ENCODE measurements at regions not wholly inside any gene's neighbourhood (a gene's known extent, or its start where the extent isn't known, plus 50 kb on each side); places are given as distances from the start of the nearest gene placed in this dataset.

- no peaks in the 10 kb centered on the region for H3K79me2 ChIP-seq (ENCODE audit: control insufficient read depth, low read length)
- H3K9me2 ChIP-seq (replicated peaks; ENCODE audit: control insufficient read depth, low read length) = no peaks in the 10 kb centered on the region
- H3K4me3 ChIP-seq (ENCODE audit: low read length) = no peak overlapping the region
- H3F3A ChIP-seq (ENCODE audit: control insufficient read depth, insufficient read depth) = no peaks in the 10 kb centered on the region
- H3K27me3 ChIP-seq (ENCODE audit: control insufficient read depth, low read length) = no peaks in the 10 kb centered on the region
- H3K4me1 ChIP-seq (ENCODE audit: control insufficient read depth, low read length) = no peaks in the 10 kb centered on the region
- no peak for TF ChIP-seq CTCF (IDR thresholded peaks at IDR 0.05; ENCODE audit: low read depth, low read length, poor library complexity, severe bottlenecking)
- TF ChIP-seq EZH2phosphoT487 (IDR thresholded peaks at IDR 0.05; ENCODE audit: borderline replicate concordance, low read length) = no peak
- no peaks in the 10 kb centered on the region for H3K9me3 ChIP-seq (ENCODE audit: control insufficient read depth, insufficient read depth, low read length)
- H3K4me2 ChIP-seq (ENCODE audit: low read length) = no peak overlapping the region
- no peak overlapping the region for H3K27ac ChIP-seq (ENCODE audit: low read depth, low read length)
- H4K20me1 ChIP-seq (ENCODE audit: control insufficient read depth, insufficient read depth, low read depth, low read length) = no peaks in the 10 kb centered on the region
- no peaks in the 10 kb centered on the region for H3K36me3 ChIP-seq (ENCODE audit: control insufficient read depth, low read length)
These were observed 361.4 kb downstream of the EFNB2 start for GRCh38 chr13:106173891-106174610.

DNA sequence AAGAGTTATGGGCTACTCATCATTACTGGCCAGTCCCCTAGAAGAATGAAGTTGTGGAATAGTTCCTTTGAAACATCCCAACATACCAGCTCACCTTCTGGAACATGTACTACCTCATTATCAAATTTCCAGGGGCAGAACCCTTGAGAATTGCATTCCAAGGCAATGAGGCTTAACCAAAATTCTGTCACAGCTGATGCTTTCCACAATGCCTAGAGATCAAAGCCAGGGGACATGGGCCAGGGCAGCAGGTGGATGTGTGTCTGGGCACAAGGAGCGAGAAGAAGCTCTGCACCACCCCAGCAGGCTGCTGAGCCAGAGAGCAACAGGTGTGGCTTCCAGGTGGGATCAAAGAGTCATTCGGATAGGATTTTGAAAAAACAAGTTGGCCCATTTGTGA lies 362.1 kb downstream of the EFNB2 start:
- H3K27me3 ChIP-seq (ENCODE audit: control insufficient read depth, low read length) = no peaks in the 10 kb centered on the region
- no peak for TF ChIP-seq CTCF (IDR thresholded peaks at IDR 0.05; ENCODE audit: low read depth, low read length, poor library complexity, severe bottlenecking)
- TF ChIP-seq EZH2phosphoT487 (IDR thresholded peaks at IDR 0.05; ENCODE audit: borderline replicate concordance, low read length) = no peak
- H3K4me2 ChIP-seq (ENCODE audit: low read length) = no peak overlapping the region
- no peaks in the 10 kb centered on the region for H3K36me3 ChIP-seq (ENCODE audit: control insufficient read depth, low read length)
- H3K9me2 ChIP-seq (replicated peaks; ENCODE audit: control insufficient read depth, low read length) = no peaks in the 10 kb centered on the region
- H3K27ac ChIP-seq (ENCODE audit: low read depth, low read length) = no peak overlapping the region
- H3K9me3 ChIP-seq (ENCODE audit: control insufficient read depth, insufficient read depth, low read length) = no peaks in the 10 kb centered on the region
- H3K4me1 ChIP-seq (ENCODE audit: control insufficient read depth, low read length) = no peaks in the 10 kb centered on the region
- H3K79me2 ChIP-seq (ENCODE audit: control insufficient read depth, low read length) = no peaks in the 10 kb centered on the region
- no peak overlapping the region for H3K4me3 ChIP-seq (ENCODE audit: low read length)
- H4K20me1 ChIP-seq (ENCODE audit: control insufficient read depth, insufficient read depth, low read depth, low read length) = no peaks in the 10 kb centered on the region
- H3F3A ChIP-seq (ENCODE audit: control insufficient read depth, insufficient read depth) = no peaks in the 10 kb centered on the region

DNA sequence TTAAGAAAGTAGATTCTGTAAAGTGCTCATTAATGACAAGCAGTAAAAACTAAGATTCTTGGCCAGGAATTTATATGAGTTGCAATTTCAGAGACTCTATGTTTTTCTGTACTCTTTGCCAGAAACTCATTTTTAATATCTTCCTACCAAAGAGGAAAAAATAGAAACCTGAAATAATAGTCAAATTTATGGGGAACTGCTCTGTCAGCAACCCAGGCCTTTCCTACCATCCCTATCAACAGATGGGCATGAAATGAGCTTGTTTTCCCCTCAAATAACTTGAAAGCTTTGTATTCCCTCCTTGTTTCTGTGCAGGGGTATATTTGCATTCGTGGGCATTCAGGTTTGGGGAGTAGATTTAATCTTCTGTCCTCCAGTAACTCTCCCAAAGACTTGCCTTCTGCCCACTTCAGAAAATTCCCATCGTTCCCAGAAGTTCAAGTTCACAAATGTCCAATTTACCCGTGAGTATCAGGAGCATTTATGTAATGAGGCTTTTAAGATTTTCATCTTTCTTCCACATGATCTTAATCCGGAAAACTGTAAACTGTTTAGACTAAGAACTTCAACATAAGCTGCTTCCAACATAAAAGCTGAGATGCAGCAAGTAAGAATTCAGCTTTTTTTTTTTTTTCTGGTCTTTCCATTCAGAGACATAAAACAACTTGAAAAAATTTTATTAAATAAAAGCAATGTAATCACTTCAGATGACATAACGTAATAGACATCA lies 363.1 kb downstream of the EFNB2 start:
- H3K27me3 ChIP-seq (ENCODE audit: control insufficient read depth, low read length) = no peaks in the 10 kb centered on the region
- no peaks in the 10 kb centered on the region for H3F3A ChIP-seq (ENCODE audit: control insufficient read depth, insufficient read depth)
- TF ChIP-seq CTCF (IDR thresholded peaks at IDR 0.05; ENCODE audit: low read depth, low read length, poor library complexity, severe bottlenecking) = no peak
- TF ChIP-seq EZH2phosphoT487 (IDR thresholded peaks at IDR 0.05; ENCODE audit: borderline replicate concordance, low read length) = no peak
- no peaks in the 10 kb centered on the region for H3K9me3 ChIP-seq (ENCODE audit: control insufficient read depth, insufficient read depth, low read length)
- H3K4me2 ChIP-seq (ENCODE audit: low read length) = no peak overlapping the region
- H3K4me1 ChIP-seq (ENCODE audit: control insufficient read depth, low read length) = no peaks in the 10 kb centered on the region
- no peak overlapping the region for H3K27ac ChIP-seq (ENCODE audit: low read depth, low read length)
- no peaks in the 10 kb centered on the region for H3K9me2 ChIP-seq (replicated peaks; ENCODE audit: control insufficient read depth, low read length)
- no peaks in the 10 kb centered on the region for H4K20me1 ChIP-seq (ENCODE audit: control insufficient read depth, insufficient read depth, low read depth, low read length)
- no peak overlapping the region for H3K4me3 ChIP-seq (ENCODE audit: low read length)
- H3K36me3 ChIP-seq (ENCODE audit: control insufficient read depth, low read length) = no peaks in the 10 kb centered on the region
- no peaks in the 10 kb centered on the region for H3K79me2 ChIP-seq (ENCODE audit: control insufficient read depth, low read length)
